Tibial nerve (tissue), 4 donors: ENCODE measurements at regions not wholly inside any gene's neighbourhood (a gene's known extent, or its start where the extent isn't known, plus 50 kb on each side); places are given as distances from the start of the nearest gene placed in this dataset.
A peak's percentile ranks its signal among the peaks of the same experiment; 100 is the strongest.

ENCODE experiments used
- CTCF ChIP-seq, 5 experiments: fragments of 200-600 bp in 3 of 5; fragments of 450-650 bp in 2 of 5; sonication (generic) in 3 of 5; IDR thresholded peaks; one replicate each; pipeline ENCODE4 v1.5.1; 2016 to 2019; ENCODE audit warnings: antibody characterized with exemption in 5 of 5, mild to moderate bottlenecking in 3 of 5, moderate library complexity in 2 of 5
- EP300 ChIP-seq, 2 donors: sonication (generic); formaldehyde crosslinking; IDR thresholded peaks; one replicate each; pipeline ENCODE4 v1.6.1; 2017; ENCODE audit warnings: antibody characterized with exemption in 2 of 2, mild to moderate bottlenecking in 1 of 2
- POLR2A ChIP-seq, 2 donors: fragments of 450-650 bp; IDR thresholded peaks; one replicate each; pipeline ENCODE4 v1.6.1; 2017; ENCODE audit warnings: antibody characterized with exemption in 2 of 2, mild to moderate bottlenecking in 2 of 2, moderate library complexity in 2 of 2

- TF ChIP-seq POLR2A (IDR thresholded peaks at IDR 0.05) (no peak), CTCF (IDR thresholded peaks at IDR 0.05) (no peak), EP300 (IDR thresholded peaks at IDR 0.05) (peak in 1 of 2 donors; percentile 63)
Observed at GRCh38 chr5:56585999-56586691, 229.2 kb upstream of the MAP3K1 start.
